HG03469 (cell line): ENCODE measurements at regions not wholly inside any gene's neighbourhood (a gene's known extent, or its start where the extent isn't known, plus 50 kb on each side); places are given as distances from the start of the nearest gene placed in this dataset.

Experiments used
- ATAC-seq: cut with Tn5 transposase; IDR thresholded peaks from one replicate; pipeline ENCODE4 v1.9.1; 2021; ENCODE audit warnings: mild to moderate bottlenecking, moderate library complexity, moderate number of reproducible peaks; ENCODE audit not compliant: unreplicated experiment

DNA sequence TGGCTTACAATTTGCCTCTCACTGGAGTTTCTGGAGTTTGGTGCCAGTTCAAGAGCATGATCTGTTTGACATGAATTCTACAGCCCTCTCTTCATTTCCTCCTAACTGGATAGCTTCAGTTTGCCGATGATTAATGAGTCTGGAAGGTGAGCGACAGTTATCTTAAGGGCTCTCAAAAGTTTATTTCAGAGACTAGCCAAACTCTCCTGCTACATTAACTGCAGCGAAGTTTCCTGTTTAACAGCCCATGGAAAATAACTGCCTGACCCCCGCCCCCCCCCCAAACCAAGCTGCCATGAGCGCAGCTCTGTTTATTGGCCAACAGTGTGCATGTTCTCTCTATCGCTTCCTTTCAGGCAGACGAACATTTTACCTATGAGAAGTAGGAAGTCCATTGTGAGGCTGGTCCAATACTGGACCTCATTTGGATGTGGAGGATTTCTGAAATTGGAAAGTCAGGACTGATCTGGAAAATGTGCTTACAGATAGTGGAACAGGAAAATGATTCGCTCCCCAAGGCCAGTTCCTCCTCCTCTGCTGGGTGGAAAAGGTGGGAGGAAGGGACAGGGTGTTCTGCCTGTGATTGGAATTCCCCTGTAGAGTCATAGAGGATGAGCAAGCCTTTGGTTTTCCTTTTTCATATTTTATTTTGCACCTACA lies 522.2 kb upstream of the JAG1 start:
- ATAC-seq: no peak

DNA sequence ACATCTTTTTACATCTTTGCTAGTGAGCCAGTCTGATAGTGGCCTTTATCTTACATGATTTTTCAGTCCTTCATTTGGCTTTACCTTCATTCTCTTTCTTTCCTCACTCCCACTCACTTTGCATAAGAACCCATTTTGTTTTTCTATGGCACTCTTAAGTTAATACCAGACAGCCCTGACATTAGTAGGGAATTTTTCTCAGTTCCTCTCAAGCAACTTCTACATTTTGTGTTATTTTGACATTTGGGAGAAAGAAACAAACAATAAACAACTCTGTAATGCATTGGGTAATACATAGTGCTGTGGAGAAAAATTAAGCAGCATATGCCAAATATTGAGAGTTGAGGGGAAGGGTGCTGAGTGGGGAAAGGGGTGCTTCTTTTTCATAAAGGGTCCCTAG lies 524.1 kb upstream of the JAG1 start:
- no peak for ATAC-seq

DNA sequence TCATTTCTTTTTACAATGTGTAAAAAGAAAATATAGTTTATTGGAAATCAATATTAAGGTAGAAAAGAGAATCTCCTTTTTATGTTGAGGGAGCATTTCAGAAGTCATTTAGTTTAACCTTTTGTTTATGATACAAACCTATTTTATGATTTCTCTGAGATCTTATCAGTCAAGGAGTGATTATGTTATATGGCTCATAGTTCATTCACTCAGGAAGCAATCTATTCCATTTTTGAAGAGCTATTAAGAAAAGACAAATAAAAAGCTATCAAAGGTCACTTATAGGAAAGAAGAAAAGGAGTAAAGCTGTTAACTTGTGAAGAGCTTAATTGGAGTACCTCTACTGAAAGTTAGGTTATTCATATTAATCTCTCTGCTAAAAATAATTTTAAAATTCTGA lies 526.6 kb upstream of the JAG1 start:
- ATAC-seq: no peak

DNA sequence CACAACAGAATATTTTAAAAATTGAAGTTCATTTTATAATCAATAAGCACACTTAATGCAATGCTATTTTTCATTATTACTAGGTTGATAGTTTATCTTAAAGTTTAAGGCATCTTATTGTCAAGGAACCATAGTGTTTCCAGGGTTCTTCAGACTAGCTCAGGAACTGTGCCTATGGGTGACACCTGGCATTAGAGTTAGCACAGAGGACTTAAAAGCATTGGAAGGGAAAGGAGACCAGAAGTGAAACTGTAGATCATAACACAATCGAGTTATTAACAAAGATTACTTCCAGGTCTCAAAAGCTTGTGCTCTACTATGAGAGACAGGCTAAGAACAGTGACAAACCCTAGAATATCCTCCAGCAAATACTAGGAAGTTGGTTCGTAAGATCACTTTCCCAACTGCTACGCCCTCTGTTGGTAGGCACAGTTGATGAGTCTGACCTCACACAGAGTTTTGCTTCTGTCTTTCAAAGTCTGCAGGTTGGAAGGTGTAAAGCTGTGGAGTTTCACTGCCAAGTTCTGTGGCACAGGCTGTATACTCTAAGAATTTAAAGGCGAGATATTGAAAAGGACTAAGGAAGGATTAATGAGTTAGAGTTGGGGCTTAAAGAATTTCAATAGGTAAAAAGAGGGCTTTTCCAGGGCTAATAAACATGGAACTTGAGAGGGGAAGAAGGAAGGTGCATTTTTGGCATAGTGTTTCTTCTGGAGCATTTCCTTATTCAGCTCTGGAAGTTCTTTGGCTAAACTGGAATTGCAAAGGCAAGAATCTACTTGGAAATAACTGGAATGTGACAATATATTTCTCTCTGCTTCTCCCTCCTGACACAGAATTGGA lies 531.3 kb upstream of the JAG1 start:
- ATAC-seq: peak; percentile 84

DNA sequence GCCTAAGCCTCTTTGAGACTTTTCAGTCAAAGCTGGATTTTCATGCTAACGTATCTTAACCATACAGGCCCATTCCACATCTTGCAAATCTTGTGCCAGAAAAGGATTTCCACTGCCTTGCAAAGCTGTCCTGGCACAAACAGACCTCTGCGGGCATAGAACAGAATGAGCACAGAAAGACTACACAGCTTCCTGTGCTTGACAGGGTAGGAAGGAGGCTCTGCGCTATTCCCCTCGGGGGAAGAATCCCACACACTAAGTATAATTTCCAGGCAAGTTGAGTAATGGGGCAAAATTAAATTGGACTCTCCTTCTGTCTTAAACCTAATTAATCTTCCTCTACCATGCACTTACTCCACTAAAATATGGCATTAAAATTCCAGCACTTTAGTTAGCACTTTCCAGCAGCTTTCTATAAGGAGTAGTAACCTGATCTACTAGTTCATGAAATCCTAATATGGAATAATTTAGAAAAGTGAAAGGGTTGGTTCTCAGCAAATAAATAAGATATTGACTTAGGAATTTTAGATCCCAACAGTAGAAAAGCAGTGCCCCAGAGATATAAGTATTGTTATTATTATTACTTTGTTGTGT lies 532.1 kb upstream of the JAG1 start:
- no peak for ATAC-seq

DNA sequence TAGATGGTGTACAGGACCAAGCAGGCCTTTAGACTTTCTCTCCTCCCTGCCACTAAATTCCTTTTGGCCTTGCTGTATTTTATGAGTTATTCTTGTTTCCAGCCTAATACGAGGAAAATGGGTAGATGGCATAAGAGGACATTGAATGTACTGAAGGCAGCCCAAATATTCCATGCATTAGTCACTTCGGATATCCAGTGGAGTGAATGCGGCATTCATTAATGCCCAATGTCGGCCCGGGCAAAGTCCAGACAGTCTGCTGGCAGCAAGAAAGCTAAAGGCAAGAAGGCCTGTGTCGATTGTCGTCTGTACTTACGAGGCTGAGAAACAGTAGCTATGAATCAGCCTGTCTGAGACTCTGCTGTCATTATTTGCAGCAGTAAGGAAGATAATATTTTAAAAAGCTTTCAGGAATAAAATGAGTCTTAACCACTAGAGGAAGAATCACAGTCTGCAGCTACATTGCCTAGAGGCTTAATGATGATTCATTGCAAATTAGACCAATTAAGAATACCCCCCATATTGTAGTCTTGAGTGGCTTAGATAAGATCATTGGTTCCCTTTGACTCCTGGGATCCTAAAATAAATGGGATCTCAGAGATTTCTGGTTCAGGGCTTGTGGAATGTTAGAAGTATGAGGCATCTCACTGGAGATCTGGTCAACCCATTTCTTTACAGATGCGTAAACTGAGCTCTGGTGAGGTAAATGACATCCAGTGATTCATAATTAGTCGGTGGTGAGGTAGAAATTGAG lies 534.1 kb upstream of the JAG1 start:
- no peak for ATAC-seq

DNA sequence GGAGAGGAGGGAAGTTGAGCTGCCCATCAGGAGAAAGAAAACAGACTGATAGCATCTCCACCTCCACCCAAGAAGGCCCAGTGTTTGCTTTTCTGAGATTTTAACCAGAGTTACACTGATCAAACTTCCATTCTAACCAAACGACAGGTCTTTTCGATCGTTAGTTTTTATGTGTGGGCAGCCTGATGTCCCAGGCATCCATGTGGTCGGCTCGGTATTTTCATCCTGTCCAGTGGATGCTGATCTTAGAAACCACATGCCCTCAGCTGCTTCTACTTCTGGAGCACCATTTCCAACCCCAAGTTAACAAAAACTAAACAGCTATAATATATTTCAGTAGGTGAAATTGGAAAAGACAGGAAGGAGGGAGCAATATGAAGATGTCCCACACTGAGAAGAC lies 536.8 kb upstream of the JAG1 start:
- ATAC-seq: no peak

DNA sequence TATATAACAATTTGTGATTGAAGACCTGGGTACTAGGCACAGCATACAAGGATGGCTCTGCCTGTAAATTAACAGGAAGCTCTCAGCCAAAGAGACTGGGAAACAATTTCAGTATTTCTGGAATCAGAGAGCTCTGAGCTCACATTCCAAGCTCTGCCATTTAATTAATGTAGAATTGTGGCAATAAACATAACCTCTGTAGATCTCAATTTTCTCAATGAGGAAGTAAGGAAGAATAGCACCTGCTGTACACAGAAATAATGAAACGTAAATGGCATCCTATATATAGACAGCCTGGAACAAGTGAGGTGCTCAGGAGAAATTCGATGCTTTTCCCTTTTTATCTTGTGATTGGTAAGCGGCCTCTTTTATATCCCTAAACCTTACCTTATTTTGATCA lies 538.5 kb upstream of the JAG1 start:
- no peak for ATAC-seq

DNA sequence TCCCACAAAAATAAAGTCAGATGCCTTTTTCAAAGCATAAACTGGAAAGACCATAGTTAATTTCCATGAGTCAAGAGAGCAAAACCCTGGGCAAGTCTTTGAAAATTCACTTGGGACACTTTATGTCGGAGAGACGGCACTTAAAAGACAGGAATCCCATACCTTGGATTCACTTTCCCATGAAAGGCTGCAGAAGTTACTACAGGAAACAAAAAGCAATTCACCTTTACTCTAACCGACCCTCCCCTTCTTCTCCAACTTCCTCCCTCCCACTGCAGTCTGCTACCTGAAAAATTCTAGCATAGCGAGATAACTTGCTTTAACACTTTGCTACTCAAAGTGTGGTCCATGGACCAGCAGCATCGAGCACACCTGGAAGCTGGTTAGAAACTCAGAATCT lies 539.1 kb upstream of the JAG1 start:
- ATAC-seq: no peak

DNA sequence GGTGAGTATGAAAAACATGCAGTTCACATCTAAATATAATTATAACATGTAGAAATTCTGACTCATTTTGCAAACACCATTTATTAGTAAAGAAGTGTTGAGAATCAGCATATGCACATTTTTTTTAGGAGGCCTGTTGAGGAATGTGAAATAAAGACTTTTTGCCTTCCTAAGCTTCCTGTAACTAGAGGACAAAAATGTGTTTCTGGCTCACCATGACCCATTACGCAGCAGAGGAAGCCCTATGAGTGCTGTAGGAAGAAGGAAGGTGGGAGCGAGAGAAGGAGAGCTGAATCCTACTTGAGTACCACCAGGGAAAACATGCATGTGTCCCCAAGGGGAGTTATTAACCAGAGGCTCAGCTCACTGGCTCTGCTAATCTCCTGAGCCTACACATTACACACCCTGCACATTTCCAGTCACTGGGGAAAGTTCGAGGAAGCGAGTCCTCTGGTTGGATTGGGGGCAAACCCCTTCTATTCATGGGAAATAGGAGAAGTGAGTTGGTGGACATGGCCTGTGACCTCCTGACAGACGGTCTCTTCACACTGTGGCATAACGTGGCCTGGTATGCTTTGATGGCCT lies 540.5 kb upstream of the JAG1 start:
- no peak for ATAC-seq

DNA sequence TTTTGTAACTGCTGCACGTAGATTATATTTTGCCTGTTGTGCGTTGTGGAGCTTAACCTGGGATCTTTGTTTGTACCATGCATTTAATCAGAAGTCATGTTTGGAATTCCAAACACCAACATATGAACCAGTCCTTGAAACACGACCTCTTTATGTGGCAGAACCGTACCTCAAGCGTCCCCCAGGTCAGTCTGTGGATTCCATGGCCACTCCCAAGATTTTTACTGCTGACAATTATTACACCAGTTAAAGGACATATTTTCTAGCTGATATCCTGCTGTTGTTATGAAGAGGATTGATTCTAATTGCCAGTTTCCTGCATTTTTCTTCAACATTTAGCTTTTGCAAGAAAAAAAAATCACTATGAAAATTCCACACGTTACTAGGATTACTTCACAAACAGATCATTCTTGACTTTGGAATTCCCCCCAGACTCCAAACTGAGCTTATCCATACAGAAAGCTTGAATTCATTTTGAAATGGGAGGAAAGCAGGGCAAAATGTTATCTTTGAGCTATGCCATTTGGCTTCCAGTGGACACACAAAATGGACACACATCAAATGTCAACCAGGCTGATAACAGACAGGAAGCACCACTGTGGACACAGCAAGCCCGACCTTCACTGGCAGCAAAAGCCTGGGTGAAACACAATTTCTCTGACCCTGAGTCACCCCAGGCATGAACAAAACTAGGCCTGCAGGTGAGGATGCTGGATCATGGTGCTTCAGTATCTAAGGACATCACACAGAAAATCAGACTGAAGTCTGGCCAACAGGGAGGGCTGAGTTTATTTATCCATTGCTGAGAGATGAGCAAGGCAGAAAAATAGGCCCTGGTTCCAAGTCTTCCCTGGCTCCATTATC lies 542.9 kb upstream of the JAG1 start:
- no peak for ATAC-seq

DNA sequence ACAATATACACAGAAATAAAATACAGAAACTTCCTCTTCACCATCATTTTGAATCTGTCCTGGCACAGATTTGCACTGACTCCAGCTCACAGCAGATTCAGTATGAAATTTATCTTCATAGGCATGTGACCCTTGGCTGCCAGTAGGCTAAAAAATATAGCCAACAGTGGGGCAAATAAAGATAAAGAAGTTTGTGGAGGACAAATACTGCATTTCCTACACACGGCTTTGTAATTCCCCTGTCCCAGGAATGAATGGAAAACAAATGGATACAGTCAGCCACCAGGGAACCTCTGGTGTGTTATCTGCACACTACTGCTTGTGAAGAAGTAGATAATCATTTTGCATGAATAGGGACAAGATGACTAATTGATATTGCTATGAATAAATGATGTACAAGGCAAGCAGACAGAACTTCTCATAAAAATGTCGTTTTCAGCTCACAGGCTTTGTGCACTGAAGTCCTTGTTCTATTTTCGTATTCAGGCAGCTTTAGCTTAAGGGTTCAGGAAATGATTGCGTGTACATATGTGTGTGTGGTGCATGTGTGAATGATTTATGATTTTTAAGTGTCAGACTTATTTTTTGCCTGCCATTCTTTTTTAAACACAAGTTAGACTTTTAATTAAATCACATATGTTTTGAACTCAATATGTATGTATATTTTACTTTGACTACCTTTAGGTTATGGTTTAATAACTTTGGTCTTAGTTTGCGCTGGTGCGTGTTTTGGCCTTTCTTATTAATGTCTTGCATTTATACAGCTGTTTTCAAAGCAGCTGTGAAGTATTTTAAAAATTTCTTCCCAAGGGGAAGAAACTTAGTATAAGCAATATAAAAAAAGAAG lies 543.8 kb upstream of the JAG1 start:
- no peak for ATAC-seq

DNA sequence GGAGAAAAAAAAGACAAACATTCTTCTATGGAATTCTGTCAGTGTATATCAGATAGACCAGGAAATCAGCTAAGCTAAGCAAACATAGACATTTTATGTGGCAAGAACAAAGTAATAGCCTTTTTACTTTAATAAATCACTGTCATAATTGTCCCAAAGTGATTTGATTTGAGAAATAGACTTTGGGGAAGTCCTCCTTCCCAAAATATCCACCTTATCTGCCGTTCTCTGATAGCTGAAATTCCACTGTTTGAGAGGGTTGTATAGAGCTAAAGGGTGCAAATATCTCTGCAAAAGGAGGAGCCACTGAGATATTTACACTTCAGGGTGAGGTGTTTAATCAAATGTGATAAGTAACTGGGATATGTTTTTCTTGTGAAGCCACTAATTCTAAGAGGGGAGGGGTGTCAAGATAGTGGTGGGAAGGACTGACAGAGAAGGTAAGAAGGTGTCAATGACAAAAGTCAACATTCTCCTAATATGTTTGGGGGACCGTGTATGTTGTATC lies 544.4 kb upstream of the JAG1 start:
- no peak for ATAC-seq

DNA sequence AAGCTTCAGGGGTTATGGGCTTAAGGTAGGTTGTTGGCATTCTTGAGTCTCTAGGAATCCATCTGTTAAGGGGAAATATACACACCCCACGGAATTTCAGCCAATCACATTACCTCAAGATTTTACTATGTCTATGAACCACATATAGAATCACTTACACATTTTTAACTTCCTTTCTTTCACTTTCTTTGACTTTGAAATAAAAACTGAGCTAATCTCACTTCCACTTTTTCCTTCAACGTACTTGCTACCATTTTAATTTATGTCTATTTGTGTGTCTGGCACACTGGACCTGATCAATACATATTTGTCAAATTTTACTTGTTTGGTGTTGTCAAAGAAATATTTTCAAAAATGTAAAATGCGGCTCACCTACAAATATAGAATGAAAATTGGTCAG lies 545.4 kb upstream of the JAG1 start:
- ATAC-seq: no peak

DNA sequence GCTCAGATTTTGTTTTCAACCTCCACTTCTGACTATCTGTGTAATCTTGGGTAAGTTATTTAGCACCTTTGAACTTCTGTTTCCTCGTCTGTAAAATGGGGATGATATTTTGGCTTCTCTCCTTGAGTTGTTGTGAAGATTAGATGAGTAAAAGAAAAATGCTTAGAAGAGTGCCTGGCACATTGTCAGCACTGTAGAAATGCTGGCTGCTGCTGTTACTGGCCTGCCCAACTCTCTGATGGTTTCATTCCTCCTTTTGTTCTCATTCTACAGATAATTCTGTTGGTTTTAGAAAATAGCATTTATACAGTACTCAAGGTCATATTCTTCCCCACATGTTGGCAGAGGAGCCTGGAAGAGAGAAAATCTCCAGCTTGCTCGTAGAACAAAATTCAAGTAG lies 547.2 kb upstream of the JAG1 start:
- ATAC-seq: no peak

DNA sequence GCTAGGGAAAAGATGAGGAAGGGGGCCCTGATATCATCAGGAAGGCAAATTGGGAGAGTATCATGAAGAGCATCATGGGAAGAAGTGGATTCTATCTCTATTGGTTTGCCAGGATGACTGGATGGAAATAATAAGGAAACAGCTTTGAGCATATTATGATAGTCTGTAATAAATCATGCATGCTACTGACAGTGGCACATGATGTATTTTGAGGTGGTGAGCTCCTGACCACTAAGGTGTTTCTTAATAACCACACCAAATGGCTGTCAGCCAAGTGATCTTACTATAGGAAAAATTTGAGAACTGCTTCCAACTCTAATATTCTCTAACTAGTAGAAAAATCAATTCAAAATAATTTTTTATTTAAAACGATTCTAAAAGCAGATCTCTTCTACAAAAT lies 548.4 kb upstream of the JAG1 start:
- ATAC-seq: no peak

DNA sequence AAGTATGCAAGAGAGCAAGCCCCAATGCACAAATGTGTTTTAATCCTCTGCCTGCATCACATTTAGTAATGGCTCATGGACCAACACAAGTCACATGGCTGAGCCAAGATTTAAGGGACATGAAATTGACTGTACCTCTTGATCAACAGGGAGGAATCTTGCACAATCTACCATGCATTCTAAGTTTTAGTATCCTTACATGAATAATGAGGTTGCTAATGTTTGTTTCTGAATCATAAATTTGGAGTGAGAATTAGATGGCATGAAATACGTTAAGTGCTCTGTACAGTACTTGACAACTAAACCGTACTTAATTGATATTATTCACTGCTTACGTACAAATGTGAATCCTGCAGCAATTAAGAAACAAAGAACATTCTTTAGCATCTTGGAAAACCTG lies 553.8 kb upstream of the JAG1 start:
- no peak for ATAC-seq

DNA sequence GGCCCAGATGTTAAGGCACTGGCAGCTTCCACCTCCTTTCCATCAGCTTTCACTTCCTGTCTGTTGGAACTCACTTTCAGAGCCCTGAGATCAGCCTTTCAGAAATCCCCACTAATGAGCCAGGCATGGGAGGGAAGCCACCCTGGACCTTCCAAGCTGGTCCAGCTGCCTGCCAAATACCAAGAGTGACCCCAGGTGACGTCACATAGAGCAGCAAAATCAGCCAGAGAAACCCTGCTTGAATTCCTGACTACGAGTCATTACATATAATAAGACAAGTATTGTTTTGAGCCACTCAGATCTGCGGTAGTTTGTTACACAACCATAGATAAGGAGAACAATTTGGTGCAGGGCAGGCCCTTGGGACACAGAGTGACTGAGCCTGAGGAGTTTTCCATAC lies 556.0 kb upstream of the JAG1 start:
- ATAC-seq: no peak

DNA sequence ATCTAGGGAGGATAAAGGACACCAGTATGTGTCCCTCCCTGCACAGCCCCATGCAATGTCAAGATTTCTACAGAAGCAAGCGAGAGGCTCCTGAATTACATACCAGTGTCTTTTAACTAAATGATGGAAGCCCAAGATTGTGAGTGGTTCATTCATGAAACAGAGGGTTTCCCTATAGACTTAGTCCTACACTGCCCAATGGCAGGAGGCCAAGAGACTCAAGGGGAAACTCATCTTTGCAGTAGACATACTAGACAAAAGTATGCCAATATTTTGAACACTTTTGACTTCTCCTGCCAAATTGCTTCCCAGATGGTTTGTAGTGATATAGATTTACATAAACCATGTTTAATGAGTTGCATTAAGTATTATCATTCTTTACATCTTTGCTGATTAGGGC lies 557.2 kb upstream of the JAG1 start:
- ATAC-seq: no peak
